ENCODE measurements at regions not wholly inside any gene's neighbourhood (a gene's known extent, or its start where the extent isn't known, plus 50 kb on each side); places are given as distances from the start of the nearest gene placed in this dataset.
A peak's percentile ranks its signal among the peaks of the same experiment; 100 is the strongest.
"Not testable (repeated sequence)": the region's sequence is repeated elsewhere in the genome, so short reads cannot be mapped to it uniquely, and the experiment has no call there.

- H3K4me1 ChIP-seq (ENCODE audit: control insufficient read depth, insufficient read depth, low read length); H3K27me3 ChIP-seq (ENCODE audit: control insufficient read depth, insufficient read depth); H3K27ac ChIP-seq (ENCODE audit: low read length); DNase-seq; H3K9me3 ChIP-seq (ENCODE audit: control insufficient read depth, low read length); intact Hi-C loops (cut with DNase I); ATAC-seq; H3K4me3 ChIP-seq (ENCODE audit: low read length): not testable (repeated sequence)
- 58% methylated on average over 4 of the region's 4 CpGs for WGBS
Observed at GRCh38 chr4:4092159-4092558, 134.6 kb downstream of the OTOP1 start.

- H3K4me1 ChIP-seq (ENCODE audit: control insufficient read depth, insufficient read depth, low read length); H3K4me3 ChIP-seq (ENCODE audit: low read length); H3K27ac ChIP-seq (ENCODE audit: low read length); H3K9me3 ChIP-seq (ENCODE audit: control insufficient read depth, low read length); intact Hi-C loops (cut with DNase I); H3K27me3 ChIP-seq (ENCODE audit: control insufficient read depth, insufficient read depth); DNase-seq; ATAC-seq: not testable (repeated sequence)
- WGBS = 68% methylated on average over 4 of the region's 4 CpGs
Observed at GRCh38 chr4:4099610-4100009, 127.1 kb downstream of the OTOP1 start.

DNA sequence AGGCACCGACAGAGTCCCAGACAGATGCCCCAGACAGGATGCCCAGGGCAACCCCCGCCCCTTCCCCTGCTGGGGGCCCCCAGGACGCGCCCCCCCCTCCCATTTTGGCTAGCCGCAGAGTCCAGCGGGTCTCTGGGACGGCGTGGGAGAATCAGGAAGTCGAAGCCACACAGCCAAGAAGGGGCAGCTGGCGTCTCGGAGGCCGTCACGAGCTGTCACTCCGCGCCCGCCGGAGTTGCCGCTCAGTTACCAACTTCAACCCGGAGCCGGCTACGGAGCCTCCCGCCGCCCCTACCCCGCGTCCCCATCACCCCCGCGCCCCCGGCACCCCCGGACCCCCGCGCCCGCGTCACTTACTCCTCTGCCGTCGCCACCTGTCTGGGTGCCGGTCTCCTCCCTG is 119.8 kb downstream of the OTOP1 start:
- WGBS = 1% methylated on average over 36 of the region's 36 CpGs
- H3K27ac ChIP-seq (ENCODE audit: low read length); H3K9me3 ChIP-seq (ENCODE audit: control insufficient read depth, low read length); H3K27me3 ChIP-seq (ENCODE audit: control insufficient read depth, insufficient read depth); DNase-seq; intact Hi-C loops (cut with DNase I); ATAC-seq; H3K4me1 ChIP-seq (ENCODE audit: control insufficient read depth, insufficient read depth, low read length): not testable (repeated sequence)
- H3K4me3 ChIP-seq (ENCODE audit: low read length) = peak overlapping the region; percentile 40

DNA sequence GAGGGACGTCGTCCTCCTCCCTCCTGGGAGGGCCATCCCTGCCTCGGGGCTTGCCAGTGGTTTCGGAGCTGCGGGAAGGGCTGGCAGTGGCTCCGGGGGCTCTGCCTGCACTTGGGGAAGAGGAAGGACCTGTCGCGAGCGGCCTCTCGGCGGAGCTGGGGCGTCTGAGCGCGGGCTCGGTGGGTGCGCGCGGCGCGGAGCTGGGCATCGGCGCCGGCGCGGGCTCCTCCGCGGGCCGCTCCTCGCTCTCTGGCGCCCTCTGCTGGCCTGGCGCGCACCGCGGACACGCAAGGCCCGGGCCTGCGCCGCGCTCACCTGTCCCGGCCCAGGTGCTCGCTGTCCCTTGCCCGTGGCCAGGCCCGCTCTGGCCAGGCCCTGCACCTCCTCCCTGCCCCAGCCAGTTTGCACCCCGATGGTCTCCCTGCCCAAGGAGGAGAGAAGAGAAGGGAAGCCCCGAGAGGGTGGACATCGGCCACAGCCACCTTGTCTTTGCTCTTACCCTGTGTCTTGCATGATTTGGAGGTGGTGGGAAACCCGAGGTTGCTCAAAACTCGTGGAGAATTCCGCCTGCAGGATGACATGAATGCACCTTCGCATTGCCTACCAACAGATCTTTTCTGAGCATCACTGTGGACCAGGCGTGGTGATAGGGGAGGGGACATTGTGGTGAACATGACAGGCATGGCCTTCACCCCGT is 119.2 kb downstream of the OTOP1 start:
- H3K4me1 ChIP-seq (ENCODE audit: control insufficient read depth, insufficient read depth, low read length); H3K9me3 ChIP-seq (ENCODE audit: control insufficient read depth, low read length); H3K27me3 ChIP-seq (ENCODE audit: control insufficient read depth, insufficient read depth); intact Hi-C loops (cut with DNase I); H3K27ac ChIP-seq (ENCODE audit: low read length): not testable (repeated sequence)
- peak overlapping the region; percentile 40 for H3K4me3 ChIP-seq (ENCODE audit: low read length)
- DNase-seq (peak; percentile 61 to 88 (median 82)), ATAC-seq (peak in 1 of 2 donors; percentile 68)
- 11% methylated on average over 47 of the region's 52 CpGs for WGBS

DNA sequence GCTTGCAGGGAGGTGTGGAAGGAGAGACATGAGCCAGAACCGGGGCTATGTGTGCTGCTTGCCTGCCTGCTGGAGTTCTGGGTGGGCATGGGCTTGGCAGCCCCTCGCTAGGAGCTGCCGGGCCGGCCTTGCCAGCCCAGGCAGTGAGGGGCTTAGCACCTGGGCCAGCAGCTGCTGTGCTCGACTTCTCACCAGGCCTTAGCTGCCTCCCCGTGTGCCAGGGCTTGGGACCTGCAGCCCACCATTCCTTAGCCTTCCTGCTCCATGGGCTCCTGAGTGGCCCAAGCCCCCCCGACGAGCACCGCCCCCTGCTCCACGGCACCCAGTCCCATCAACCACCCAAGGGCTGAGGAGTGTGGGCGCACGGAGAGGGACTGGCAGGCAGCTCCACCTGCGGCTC is 111.3 kb downstream of the OTOP1 start:
- WGBS = 88% methylated on average over 13 of the region's 13 CpGs
- ATAC-seq; H3K4me3 ChIP-seq (ENCODE audit: low read length); DNase-seq; H3K27me3 ChIP-seq (ENCODE audit: control insufficient read depth, insufficient read depth); H3K9me3 ChIP-seq (ENCODE audit: control insufficient read depth, low read length); H3K27ac ChIP-seq (ENCODE audit: low read length); intact Hi-C loops (cut with DNase I); H3K4me1 ChIP-seq (ENCODE audit: control insufficient read depth, insufficient read depth, low read length): not testable (repeated sequence)

GRCh38 chr4:4116901-4117300 is 109.8 kb downstream of the OTOP1 start:
- DNase-seq; H3K27me3 ChIP-seq (ENCODE audit: control insufficient read depth, insufficient read depth); H3K9me3 ChIP-seq (ENCODE audit: control insufficient read depth, low read length); H3K4me1 ChIP-seq (ENCODE audit: control insufficient read depth, insufficient read depth, low read length); H3K4me3 ChIP-seq (ENCODE audit: low read length); H3K27ac ChIP-seq (ENCODE audit: low read length); ATAC-seq; intact Hi-C loops (cut with DNase I): not testable (repeated sequence)
- 56% methylated on average over 1 of the region's 1 CpG for WGBS

GRCh38 chr4:4134368-4134767 is 92.4 kb downstream of the OTOP1 start:
- WGBS = 79% methylated on average over 8 of the region's 8 CpGs
- DNase-seq; ATAC-seq; intact Hi-C loops (cut with DNase I); H3K4me3 ChIP-seq (ENCODE audit: low read length); H3K27ac ChIP-seq (ENCODE audit: low read length); H3K27me3 ChIP-seq (ENCODE audit: control insufficient read depth, insufficient read depth); H3K9me3 ChIP-seq (ENCODE audit: control insufficient read depth, low read length); H3K4me1 ChIP-seq (ENCODE audit: control insufficient read depth, insufficient read depth, low read length): not testable (repeated sequence)

- intact Hi-C loops (cut with DNase I); ATAC-seq; DNase-seq; H3K27me3 ChIP-seq (ENCODE audit: control insufficient read depth, insufficient read depth); H3K4me3 ChIP-seq (ENCODE audit: low read length); H3K4me1 ChIP-seq (ENCODE audit: control insufficient read depth, insufficient read depth, low read length); H3K27ac ChIP-seq (ENCODE audit: low read length); H3K9me3 ChIP-seq (ENCODE audit: control insufficient read depth, low read length): not testable (repeated sequence)
- 93% methylated on average over 9 of the region's 9 CpGs for WGBS
Observed at GRCh38 chr4:4136621-4137020, 90.1 kb downstream of the OTOP1 start.
